ENCODE measurements at regions not wholly inside any gene's neighbourhood (a gene's known extent, or its start where the extent isn't known, plus 50 kb on each side); places are given as distances from the start of the nearest gene placed in this dataset.

GRCh38 chr22:46056546-46057245 is 79.7 kb upstream of the WNT7B start:
- TF ChIP-seq, protein P1, sequence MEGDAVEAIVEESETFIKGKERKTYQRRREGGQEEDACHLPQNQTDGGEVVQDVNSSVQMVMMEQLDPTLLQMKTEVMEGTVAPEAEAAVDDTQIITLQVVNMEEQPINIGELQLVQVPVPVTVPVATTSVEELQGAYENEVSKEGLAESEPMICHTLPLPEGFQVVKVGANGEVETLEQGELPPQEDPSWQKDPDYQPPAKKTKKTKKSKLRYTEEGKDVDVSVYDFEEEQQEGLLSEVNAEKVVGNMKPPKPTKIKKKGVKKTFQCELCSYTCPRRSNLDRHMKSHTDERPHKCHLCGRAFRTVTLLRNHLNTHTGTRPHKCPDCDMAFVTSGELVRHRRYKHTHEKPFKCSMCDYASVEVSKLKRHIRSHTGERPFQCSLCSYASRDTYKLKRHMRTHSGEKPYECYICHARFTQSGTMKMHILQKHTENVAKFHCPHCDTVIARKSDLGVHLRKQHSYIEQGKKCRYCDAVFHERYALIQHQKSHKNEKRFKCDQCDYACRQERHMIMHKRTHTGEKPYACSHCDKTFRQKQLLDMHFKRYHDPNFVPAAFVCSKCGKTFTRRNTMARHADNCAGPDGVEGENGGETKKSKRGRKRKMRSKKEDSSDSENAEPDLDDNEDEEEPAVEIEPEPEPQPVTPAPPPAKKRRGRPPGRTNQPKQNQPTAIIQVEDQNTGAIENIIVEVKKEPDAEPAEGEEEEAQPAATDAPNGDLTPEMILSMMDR (conservative IDR thresholded peaks at IDR 0.05; ENCODE audit: low read length): no peak
- TF ChIP-seq EZH2phosphoT487 (IDR thresholded peaks at IDR 0.05; ENCODE audit: borderline replicate concordance, low read depth, low read length): no peak

Measured in OCI-LY7 (cell line).